GM12864 (cell line): ENCODE measurements at regions not wholly inside any gene's neighbourhood (a gene's known extent, or its start where the extent isn't known, plus 50 kb on each side); places are given as distances from the start of the nearest gene placed in this dataset.

Experiments
- DNase-seq: peaks from one replicate; pipeline ENCODE4 v3.0.0-alpha.2; 2011; ENCODE audit warnings: low read depth
- H3K4me3 ChIP-seq: 2 replicates; pipeline ENCODE4 v1.5.1; 2011; ENCODE audit warnings: mild to moderate bottlenecking, low read depth, low read length, control low read depth
- CTCF ChIP-seq: IDR thresholded peaks from 2 replicates; pipeline ENCODE4 v1.5.1; 2011; ENCODE audit warnings: low read depth, mild to moderate bottlenecking, moderate library complexity, low read length, control low read depth, inconsistent platforms; ENCODE audit errors: missing control alignments

GRCh38 chr3:193863657-193864357 is 270.8 kb downstream of the OPA1 start:
- no peak for TF ChIP-seq CTCF
- no peak for DNase-seq
- no peak overlapping the region for H3K4me3 ChIP-seq

GRCh38 chr3:193865339-193865738 is 270.6 kb upstream of the HES1 start:
- H3K4me3 ChIP-seq: no peak overlapping the region
- TF ChIP-seq CTCF: no peak
- peak; percentile 54 for DNase-seq

- no peak for DNase-seq
- TF ChIP-seq CTCF: no peak
- no peak overlapping the region for H3K4me3 ChIP-seq
Observed at GRCh38 chr3:193865896-193866480, 270.0 kb upstream of the HES1 start.

- no peak for TF ChIP-seq CTCF
- no peak overlapping the region for H3K4me3 ChIP-seq
- no peak for DNase-seq
Observed at GRCh38 chr3:193868590-193868989, 267.4 kb upstream of the HES1 start.

DNA sequence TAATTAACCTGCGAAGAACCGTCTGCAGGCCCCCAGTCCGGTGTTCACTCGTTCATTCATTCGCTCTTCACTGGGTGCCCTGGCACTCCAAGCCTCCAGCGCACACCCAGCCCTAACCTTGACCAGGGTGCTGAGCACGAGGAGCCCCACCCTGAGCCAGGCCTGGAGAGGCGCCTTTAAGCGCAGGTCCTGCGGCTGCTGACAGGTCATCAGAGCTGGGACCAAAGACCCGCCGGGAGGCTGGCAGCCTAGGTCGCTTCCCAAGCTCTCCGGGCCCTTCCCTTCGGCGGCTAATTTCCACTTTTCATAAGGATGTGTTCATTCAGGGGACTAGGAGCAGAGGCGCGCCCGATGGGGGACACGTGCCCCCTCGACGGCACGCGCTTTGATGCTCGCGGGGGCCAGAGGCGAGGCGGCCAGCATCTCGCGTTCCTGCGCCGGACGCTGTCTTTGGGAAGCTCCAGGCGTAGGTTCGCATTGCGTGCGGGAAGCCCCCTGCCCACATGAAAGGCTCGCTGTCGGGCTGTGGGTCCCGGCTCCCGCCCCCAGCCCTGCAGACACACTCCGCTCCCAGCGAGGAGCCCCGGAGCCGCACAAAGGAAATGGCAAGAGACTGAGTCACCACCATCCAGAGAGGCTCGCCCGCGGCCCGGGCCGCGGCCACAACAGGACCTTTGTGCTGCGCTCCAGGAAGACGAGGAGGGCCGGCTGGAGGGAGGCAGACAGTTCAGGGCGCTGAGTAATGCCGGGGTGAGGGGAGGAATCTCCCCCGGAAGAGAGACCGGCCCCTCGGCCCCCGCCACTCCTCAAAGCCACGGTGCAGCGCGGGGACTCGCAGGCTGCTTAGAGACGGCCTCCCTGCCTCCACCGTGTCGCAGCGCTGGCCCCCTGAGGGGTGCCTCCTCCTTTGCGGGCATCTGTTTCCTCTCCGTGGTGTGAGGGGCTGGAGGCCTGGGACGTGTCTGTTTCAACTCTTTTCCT is 266.4 kb upstream of the HES1 start:
- no peak for TF ChIP-seq CTCF
- no peak overlapping the region for H3K4me3 ChIP-seq
- DNase-seq: no peak

DNA sequence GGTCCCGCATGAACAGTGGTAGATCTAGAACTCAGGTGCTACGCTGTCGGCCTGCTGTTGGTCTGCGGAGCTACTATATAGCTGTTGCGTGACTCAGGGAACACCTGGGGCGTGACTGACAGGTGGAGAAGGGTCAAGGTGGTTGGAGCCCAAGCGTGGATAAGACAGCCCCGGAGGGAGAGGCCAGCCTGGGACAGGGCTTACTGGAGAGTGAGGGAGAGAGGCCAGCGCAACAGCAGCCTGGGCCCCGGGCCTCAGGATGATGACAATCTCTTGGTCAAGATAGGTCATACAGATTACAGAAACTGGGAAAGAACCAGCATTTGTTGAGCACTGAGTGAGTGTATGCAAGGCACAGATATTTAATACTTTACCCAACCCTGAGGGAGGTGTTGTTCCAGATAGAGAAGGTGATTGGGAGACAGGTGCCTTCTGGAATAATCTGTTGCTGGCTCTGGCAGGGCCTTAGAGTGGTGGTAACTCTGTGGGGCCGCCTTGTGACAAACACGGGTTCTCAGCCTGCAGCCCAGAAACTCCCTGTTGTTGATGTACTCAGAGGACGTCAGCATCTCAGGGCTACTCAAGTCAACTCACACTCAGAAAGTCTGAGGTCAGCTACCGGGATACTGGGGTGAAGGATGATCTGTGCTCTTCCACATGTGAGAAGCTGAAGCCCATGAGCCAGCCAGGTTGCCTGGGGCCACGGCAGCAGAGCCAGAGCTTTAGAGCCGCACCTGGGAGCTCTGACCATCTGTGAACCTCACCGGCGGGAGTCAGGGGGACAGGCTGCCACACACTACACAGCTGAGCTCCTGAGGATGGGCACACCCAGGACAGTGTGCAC is 265.4 kb upstream of the HES1 start:
- no peak for DNase-seq
- no peak overlapping the region for H3K4me3 ChIP-seq
- TF ChIP-seq CTCF: no peak
